ENCODE measurements at regions not wholly inside any gene's neighbourhood (a gene's known extent, or its start where the extent isn't known, plus 50 kb on each side); places are given as distances from the start of the nearest gene placed in this dataset.

DNA sequence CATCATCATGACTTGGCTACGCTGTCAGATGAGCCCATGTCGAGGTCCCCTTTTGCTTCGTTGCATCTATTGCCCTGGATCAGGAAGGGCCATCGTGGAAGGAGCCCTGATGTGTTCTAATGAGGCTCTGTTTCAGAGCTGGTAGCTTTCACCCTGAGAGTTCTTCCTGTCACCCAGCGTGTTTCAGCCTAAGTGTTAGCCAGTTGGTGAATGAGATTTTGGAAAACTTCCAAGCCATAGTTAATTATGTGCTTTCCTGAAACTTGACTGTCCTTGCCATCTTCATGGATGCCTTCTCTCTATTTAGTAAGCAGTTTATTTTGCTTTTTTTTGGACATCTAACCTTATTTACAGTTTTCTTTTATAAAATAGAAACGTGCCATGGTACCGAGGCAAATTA lies 1695.4 kb upstream of the WWC1 start:
- Histone ChIP-seq H3K4me3 (replicated peaks in 1 of 3; ENCODE audit: insufficient read depth in 1 of 3, low read depth in 1 of 3, low read length in 3 of 3) (no peak overlapping the region), H3K79me2 (ENCODE audit: control insufficient read depth, insufficient read depth, low read length) (no peaks in the 10 kb centered on the region), H2AFZ (ENCODE audit: low read depth, low read length) (no peak overlapping the region), H3K4me2 (ENCODE audit: insufficient read depth, low read length) (no peak overlapping the region), H3K27me3 (ENCODE audit: control insufficient read depth in 2 of 2, insufficient read depth in 2 of 2, low read length in 2 of 2) (no peaks in the 10 kb centered on the region), H4K20me1 (replicated peaks; ENCODE audit: control insufficient read depth, extremely low read depth, insufficient read depth, low read length) (no peaks in the 10 kb centered on the region), H3K9me3 (replicated peaks; ENCODE audit: control insufficient read depth, insufficient read depth, low read length) (peaks cover 6% of the 10 kb centered on the region), H3K9ac (replicated peaks; ENCODE audit: extremely low read depth, insufficient read depth, low read length) (no peak overlapping the region), H3K36me3 (ENCODE audit: control insufficient read depth in 2 of 2, extremely low read depth in 1 of 2, insufficient read depth in 2 of 2, low read length in 2 of 2) (no peaks in the 10 kb centered on the region), H3K27ac (ENCODE audit: insufficient read depth, low read depth, low read length) (no peak overlapping the region), H3K9me1 (replicated peaks; ENCODE audit: control insufficient read depth, extremely low read depth, insufficient read depth, low read length) (no peaks in the 10 kb centered on the region), H3K4me1 (ENCODE audit: control insufficient read depth, extremely low read depth, insufficient read depth, low read length) (no peaks in the 10 kb centered on the region)
- DNase-seq (ENCODE audit: low read depth, low spot score) (no peak), FAIRE-seq (no peak)
- ChIA-PET CTCF (no interaction called here), POLR2A (no interaction called here)
- TF ChIP-seq POLR2A (IDR thresholded peaks at IDR 0.05; ENCODE audit: low read depth, low read length) (no peak), GATA2 (IDR thresholded peaks at IDR 0.05; ENCODE audit: insufficient read depth, insufficient read length, low read depth, low read length) (no peak)
- intact Hi-C loops (cut with micrococcal nuclease), result no loop called here
- no TSS peak for BruUV-seq (replicated peaks)
- dilution Hi-C loops (cut with MboI; ENCODE audit: extremely low pct_ligation_motif_present, low sequenced_read_pairs), result no loop called here

DNA sequence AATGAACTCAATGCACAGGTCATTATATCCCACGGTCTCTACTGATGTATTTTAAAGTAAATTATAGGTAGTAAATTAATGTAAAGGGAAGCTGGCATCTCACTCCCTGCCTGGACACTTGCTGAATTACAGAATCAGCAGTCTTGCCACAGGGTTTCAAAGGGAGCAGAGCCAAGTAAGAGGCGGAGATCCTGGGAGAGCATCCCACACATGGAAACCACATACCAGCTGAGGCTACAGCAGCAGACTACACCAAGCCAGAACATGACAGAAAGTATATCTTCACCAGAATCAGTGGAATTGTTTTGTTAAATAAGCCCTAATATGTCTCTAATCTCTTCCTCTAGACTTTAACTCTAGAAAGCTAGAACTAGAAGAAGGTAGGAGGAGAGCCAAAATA lies 1689.2 kb upstream of the WWC1 start:
- no peaks in the 10 kb centered on the region for H3K4me1 ChIP-seq (ENCODE audit: control insufficient read depth, extremely low read depth, insufficient read depth, low read length)
- peaks cover 6% of the 10 kb centered on the region for H3K9me3 ChIP-seq (replicated peaks; ENCODE audit: control insufficient read depth, insufficient read depth, low read length)
- no peak overlapping the region for H3K9ac ChIP-seq (replicated peaks; ENCODE audit: extremely low read depth, insufficient read depth, low read length)
- H2AFZ ChIP-seq (ENCODE audit: low read depth, low read length), result no peak overlapping the region
- H3K4me2 ChIP-seq (ENCODE audit: insufficient read depth, low read length), result no peak overlapping the region
- ChIA-PET POLR2A (no interaction called here), CTCF (no interaction called here)
- H3K36me3 ChIP-seq (ENCODE audit: control insufficient read depth in 2 of 2, extremely low read depth in 1 of 2, insufficient read depth in 2 of 2, low read length in 2 of 2), result no peaks in the 10 kb centered on the region
- dilution Hi-C loops (cut with MboI; ENCODE audit: extremely low pct_ligation_motif_present, low sequenced_read_pairs) (no loop called here), intact Hi-C loops (cut with micrococcal nuclease) (no loop called here)
- DNase-seq (ENCODE audit: low read depth, low spot score), result no peak
- TF ChIP-seq, protein P1, sequence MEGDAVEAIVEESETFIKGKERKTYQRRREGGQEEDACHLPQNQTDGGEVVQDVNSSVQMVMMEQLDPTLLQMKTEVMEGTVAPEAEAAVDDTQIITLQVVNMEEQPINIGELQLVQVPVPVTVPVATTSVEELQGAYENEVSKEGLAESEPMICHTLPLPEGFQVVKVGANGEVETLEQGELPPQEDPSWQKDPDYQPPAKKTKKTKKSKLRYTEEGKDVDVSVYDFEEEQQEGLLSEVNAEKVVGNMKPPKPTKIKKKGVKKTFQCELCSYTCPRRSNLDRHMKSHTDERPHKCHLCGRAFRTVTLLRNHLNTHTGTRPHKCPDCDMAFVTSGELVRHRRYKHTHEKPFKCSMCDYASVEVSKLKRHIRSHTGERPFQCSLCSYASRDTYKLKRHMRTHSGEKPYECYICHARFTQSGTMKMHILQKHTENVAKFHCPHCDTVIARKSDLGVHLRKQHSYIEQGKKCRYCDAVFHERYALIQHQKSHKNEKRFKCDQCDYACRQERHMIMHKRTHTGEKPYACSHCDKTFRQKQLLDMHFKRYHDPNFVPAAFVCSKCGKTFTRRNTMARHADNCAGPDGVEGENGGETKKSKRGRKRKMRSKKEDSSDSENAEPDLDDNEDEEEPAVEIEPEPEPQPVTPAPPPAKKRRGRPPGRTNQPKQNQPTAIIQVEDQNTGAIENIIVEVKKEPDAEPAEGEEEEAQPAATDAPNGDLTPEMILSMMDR (IDR thresholded peaks at IDR 0.05; ENCODE audit: extremely low read depth in 1 of 2, insufficient read depth in 1 of 2, low read depth in 1 of 2, low read length in 2 of 2), result no peak
- TF ChIP-seq, protein P2, sequence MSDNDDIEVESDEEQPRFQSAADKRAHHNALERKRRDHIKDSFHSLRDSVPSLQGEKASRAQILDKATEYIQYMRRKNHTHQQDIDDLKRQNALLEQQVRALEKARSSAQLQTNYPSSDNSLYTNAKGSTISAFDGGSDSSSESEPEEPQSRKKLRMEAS (IDR thresholded peaks at IDR 0.05; ENCODE audit: insufficient read depth, insufficient read length), result no peak
- no peak for TF ChIP-seq GATA2 (IDR thresholded peaks at IDR 0.05; ENCODE audit: insufficient read depth, insufficient read length, low read depth, low read length)
- no peaks in the 10 kb centered on the region for H3K9me1 ChIP-seq (replicated peaks; ENCODE audit: control insufficient read depth, extremely low read depth, insufficient read depth, low read length)
- H3K27ac ChIP-seq (ENCODE audit: insufficient read depth, low read depth, low read length), result no peak overlapping the region
- H3K79me2 ChIP-seq (ENCODE audit: control insufficient read depth, insufficient read depth, low read length), result no peaks in the 10 kb centered on the region
- no peak overlapping the region for H3K4me3 ChIP-seq (replicated peaks in 1 of 3; ENCODE audit: insufficient read depth in 1 of 3, low read depth in 1 of 3, low read length in 3 of 3)
- H3K27me3 ChIP-seq (ENCODE audit: control insufficient read depth in 2 of 2, insufficient read depth in 2 of 2, low read length in 2 of 2), result no peaks in the 10 kb centered on the region
- H4K20me1 ChIP-seq (replicated peaks; ENCODE audit: control insufficient read depth, extremely low read depth, insufficient read depth, low read length), result no peaks in the 10 kb centered on the region
- no peak for FAIRE-seq
- no TSS peak for BruUV-seq (replicated peaks)

All from endothelial cell of umbilical vein (primary cell).